Glomerular endothelial cell (primary cell): ENCODE measurements at regions not wholly inside any gene's neighbourhood (a gene's known extent, or its start where the extent isn't known, plus 50 kb on each side); places are given as distances from the start of the nearest gene placed in this dataset.

Experiments used
- DNase-seq: peaks from one replicate; pipeline ENCODE4 v3.0.0-alpha.2; 2011; ENCODE audit warnings: low read depth, low spot score; ENCODE audit errors: extremely low read depth

DNA sequence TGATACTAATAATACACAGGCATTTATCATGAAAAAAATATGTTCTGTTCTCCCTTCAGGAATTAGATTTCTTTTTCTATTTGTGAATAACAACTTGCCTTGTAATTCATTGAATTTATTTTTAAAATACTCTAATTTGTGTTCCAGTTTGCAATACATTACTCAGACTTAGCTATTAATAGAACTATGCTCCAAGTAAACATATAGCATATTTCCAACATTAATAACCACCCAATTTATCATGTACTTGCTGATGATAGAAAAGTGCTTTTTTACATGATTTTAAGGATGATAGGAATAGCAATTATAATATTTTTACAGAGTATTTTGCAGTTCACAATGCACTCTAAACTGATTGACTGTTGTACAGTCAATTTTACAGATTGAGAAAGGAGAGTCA, 338.8 kb upstream of the SEMA3D start:
- DNase-seq: no peak

DNA sequence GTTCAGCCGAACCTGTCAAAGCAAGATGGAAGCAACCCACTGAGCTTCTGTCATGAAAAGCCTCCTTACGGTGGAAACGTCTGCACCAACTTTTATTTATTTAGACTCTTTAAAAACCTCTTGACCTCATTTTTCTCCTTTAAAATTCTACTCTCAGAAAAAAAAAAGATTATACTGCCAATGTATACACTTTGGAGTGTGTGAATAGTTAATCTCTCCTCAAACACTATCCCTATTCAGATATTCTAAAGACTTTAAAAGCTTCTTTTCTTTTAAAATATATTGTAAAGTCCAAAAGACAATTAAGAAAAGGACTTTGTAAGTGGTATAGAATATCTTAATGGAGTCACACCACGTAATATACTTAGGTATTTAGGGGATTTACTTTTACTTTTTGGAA, 335.2 kb upstream of the SEMA3D start:
- no peak for DNase-seq

DNA sequence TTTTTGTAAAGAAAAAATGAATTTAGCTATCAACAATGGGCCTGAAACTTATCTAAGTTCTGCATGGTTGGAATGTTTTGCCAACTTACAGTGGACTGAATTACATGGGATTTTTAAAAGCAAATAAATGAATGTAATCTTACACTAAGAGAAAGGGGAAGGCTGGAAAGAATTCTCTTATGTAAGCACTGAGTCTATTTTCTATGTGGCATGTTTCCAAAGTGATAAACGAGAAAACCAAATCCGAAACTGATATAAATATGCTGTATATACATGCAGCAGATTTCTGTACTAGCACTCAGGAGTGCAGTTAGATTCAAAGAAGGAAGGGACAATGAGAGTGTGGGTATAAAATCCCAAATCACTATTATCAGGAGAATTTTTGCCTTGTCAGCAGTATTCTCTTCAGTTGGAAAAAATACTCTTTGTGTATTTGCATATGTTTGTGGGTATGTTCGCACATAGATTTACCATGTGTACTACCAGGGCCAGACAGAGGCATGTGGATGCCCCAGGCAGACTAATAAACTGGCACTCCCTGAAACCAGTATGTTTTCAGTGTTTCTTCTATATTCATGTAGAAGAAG, 334.3 kb upstream of the SEMA3D start:
- no peak for DNase-seq

DNA sequence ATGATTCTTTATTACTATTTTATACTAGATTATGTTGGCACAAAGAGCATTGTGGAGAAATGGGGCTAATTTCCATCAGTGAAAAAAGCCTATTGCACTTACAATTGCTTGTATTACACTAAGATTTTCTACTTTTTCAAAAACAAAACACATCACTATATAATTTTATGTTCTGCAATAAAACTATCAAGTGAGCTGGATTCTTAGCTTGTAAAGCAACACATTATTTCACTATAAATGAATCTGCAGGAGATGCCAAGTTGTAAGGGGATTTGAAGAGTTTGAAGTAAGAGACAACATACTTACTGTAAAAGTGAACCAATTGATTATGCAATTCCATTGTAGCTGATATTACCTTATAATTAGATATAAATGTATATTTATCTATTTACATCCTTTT, 333.3 kb upstream of the SEMA3D start:
- DNase-seq: no peak

DNA sequence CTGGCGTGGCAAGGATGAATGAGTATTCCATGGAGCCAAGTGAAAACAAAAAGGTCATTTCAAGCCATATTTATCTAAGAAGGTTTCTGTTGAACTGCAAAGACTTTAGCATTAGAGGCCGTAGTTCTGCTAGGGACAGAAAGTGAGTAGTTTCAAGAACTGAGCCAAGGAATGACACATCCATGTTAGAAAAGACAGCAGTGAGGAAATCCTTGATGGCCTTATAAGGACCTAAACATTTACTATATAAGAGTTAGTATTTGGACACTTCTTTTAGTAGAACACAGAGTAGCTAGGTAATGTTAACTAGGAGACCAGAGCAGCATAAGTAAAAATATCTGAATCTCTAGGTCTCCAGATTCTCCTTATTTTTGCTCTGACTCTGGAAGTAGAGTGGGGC, 329.8 kb upstream of the SEMA3D start:
- no peak for DNase-seq

DNA sequence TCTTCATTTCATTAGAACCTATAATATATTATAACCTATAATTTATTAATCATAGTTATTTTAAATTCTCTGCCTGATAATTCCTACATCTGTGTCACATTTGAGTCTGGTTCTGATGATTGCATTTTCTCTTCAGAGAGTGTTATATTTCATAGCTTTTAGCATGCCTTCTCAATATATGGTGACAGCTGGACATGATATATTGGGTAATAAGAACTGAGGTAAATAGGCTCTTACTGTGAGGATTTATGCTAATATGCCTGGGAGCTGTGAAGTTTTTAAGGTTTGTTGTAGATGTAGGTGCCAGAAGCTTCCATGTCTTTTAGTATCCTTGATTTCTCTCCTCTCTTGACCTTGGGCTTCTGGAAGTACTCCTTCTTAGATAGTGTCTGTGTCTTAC, 325.9 kb upstream of the SEMA3D start:
- DNase-seq: no peak

DNA sequence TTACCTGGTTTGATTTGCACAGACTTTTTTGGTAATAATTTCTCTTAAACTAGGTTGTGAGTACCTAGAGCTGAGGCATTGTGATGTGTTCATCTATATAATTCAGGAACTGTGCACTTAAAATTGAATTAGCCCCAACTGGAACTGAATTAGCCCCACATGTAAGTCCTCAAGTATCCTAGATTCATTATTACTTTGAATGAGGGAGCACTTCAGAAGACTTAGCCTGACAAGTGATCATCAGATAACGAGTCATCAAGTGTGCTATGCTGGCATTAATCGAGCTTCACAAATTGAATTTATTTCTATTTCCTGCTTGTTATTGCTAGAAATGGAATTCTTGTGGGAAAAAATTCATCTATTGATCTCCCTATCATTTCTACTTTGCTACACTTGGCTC, 323.4 kb upstream of the SEMA3D start:
- DNase-seq: no peak

DNA sequence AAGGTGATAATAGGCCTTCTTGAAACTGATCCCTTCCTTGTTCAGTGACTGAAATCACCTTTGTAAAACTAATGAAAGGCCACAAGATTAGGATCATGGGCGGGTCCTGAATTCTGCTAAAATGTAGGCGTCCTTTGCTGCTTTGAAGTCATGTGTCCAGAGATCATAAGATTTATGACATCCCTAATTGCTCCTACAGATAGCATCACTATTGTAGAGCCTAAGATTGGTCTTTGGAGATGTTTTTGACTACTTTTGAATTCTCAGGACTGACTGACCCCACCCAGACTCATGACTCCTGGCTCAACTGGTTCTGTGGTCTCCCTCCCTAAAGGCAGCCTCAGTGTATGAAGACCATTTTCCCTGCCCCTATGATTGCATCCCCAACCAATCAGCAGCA, 322.6 kb upstream of the SEMA3D start:
- DNase-seq: no peak

DNA sequence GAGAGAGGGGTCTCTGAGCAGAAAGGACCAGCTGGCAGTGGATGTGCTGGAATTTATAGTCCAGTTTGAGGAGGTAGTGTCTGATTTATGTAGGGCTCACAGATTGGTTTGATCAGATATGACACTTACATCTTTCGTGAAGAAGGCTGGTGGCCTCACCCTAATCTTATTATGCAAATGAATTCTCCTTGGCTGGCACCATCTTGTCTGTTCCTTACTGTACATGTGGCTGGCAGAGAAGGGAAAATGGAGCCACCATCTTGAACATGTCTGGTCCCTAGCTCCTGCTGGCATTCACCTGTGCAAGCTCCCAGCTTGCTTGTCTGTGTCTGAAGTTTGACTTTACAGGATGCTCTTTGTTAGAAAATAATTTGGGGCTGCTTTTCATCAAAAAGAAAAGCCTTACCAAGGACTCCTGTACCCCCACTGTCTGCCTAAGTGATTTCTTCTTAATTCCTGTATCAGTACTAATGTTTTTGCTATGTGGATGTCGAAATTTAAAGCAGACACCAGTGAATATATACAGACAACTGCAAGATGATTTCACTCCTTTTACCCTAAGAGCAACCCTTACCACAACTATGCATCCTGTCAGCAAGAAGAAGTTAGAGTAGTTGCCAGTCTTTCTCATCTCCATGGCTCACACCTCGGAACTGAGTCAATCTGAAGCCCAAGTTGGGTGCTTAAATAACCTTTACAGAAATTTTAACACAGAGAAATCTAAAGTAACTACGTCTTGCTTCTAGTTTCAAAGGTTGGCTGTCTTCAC, 322.0 kb upstream of the SEMA3D start:
- no peak for DNase-seq

DNA sequence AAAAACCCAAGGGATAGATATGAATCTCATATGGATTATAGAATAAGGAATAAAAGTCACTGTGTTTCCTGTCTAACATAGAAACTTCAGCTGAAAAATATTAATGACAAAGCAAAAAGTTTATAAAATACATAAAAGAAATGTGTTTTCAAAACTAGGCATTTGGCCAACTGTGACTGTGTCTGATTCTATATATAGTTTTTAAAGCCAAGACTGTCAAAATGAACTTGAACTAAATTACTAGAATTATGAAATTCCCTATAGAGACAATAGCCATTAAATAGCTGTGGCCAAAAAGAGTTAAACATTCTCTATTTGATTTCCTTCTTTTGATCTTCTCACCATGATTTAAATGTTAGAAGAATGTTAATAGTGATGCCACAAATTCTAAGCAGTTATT, 311.2 kb upstream of the SEMA3D start:
- no peak for DNase-seq

DNA sequence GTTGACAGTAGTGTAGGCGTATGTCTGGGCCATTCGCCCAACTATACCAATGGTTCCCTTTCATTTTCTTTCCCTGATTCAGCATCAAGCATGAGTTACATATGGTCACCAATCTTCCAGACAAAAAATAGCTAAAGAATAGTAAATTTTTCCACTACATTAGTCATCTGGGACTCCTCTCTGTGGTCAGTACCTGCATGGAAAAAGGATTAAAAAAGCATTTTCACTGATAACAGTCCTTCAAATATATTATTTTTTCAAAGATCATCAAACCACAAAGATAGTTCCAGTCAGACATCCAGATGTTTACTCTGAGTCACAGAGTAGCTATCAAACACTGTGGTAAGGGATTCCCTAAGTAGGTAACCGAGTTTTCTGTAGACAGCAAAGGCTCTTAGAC, 302.6 kb upstream of the SEMA3D start:
- DNase-seq: no peak

DNA sequence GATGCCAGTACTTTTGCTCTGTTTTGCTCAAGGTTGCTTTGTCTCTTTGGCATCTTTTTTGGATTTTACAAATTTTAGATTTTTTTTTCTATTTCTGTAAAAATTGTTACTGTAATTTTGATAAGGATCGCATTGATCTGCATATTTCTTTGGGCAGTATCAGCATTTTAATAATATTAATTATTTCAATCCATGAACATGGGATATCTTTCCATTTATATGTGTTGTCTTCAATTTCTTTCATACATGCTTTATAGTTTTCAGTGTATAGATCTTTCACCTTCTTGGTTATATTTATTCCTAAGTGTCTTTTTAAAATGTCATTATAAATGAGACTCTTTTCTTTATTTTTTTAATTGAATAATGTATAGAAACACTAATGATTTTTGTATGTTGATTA, 301.6 kb upstream of the SEMA3D start:
- DNase-seq: no peak

DNA sequence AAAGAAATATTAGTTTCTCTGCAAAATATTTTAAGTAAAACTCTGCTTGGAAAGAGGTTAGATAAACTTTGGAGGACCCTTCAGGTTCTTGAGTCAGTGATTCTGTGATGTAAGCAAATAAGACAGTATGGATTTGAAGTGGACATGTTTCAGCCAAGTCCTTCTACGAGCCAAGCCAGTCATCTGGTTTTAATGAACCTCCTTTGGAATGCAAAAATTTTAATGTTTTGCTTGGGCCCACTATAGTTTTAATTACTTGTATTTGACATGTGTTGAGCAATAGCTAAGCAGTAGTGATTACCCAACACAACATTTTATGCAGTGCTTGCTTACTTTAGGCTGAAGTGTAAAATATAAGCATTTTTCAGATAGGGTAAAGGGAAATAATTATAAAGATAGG, 296.3 kb upstream of the SEMA3D start:
- no peak for DNase-seq

DNA sequence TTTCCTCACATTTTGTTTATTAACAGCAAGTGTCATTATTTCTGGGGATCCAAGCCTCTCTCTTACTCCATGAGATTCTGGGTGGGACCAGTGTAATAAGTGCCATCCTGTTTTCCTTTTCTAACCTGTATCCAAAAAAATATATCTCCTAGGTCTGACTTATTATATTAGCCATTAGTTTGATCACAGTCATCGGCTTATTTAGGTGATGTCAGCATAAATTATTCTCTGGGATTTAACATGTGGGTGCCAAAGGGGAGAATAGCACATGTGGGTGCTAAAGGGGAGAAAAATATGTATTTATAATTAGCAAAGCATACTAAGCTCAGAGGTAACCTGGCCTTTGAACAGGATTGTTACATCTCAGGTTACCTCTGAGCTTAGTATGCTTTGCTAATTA, 293.8 kb upstream of the SEMA3D start:
- DNase-seq: no peak

DNA sequence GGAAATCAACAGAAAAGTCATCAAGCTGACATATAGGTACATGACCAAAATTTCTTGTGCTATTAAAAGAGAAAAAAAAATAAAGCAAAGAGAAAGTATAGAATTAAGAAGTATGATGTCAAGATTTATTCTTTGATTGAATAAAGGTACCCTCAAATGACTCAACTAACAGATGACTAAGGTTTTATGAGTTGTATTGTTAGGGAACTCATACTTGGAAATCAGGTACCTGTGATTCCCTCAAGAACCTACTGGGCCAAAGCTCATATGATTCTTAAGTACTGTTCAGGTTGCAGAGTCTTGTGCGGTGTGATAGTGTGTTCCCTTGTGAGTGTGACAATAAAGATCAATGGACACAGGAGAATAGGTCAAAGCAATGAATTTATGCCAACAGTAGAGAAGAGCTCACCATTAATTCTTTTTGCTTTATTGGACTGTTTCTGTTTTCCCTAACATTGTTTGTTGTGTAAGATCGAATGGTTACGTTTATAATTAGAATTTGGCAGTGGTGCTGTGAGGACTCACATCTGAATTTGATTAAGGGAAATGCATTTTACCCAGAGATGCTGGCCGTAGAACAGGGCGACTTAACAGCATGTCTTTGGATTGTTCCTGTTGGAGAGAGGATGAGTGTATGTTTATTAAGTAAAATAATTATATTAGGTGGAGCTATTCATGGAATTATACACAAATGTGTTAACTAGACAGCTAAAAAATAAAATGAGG, 293.2 kb upstream of the SEMA3D start:
- DNase-seq: no peak

DNA sequence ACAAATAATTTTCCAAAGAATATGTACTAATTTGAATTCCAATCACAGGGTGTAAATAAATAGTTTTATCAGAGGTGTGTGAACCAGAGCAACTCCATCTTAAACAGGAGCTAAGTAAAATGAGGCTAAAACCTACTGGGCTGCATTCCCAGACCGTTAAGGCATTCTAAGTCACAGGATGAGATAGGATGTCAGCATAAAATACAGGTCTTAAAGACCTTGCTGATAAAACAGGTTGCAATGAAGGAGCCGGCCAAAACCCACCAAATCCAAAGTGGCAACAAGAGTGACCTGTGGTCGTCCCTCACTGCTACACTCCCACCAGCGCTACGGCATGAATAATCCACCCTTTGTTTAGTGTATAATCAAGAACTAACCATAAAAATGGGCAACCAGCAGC, 291.7 kb upstream of the SEMA3D start:
- DNase-seq: no peak

DNA sequence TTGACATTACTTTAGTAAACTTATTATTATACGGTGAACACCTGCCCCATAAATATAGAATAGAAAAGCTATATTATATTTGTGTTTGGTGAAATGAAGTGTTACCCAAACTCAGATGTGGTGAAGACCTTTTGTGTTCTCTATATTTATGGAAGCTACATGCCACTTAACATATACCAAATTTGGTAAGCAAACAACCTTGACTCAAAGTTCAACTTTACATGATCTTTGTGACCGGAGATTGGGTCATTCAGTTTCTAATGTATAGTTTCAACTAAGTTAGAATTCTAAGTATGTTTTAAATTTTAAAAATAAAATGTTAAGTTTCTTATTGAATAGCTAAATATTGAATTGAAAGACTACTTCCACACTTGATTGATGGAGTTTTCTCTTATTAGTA, 288.6 kb upstream of the SEMA3D start:
- no peak for DNase-seq

DNA sequence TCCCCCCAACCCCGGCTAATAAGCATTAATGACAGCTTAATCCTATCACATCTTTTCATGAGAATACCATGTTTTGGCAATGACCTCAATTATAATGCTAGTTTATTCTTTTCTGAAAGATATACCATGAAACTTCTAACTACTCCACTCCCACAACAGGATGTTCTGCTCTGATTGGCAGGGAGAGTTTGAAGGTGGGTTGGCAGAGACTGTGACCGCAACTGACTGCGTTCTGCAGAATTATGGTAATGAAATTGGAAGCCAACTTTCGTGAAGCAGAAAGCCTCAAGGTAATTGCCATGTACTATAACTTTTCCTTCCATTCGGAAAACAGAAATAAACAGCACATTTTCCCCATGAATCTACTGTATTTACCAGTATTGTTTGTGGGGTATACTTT, 288.2 kb upstream of the SEMA3D start:
- DNase-seq: no peak

DNA sequence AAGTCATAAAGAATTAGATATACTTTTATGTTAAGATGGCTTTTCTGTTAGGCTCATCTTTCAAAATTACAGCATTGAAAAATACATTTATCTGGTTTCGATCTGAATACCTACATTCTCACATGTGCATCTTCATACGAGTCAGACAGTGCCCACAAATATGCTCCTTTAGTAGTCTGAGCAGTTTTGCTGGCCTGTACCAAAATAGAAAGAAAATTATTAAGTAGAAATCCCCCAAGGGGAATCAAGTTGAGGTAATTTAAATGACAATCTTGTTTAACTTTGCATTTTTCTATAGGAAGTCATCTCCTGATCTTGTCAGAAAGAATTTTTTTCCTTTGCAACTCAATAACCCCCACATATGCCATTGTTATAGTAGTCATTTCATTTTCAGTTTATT, 287.4 kb upstream of the SEMA3D start:
- DNase-seq: no peak

DNA sequence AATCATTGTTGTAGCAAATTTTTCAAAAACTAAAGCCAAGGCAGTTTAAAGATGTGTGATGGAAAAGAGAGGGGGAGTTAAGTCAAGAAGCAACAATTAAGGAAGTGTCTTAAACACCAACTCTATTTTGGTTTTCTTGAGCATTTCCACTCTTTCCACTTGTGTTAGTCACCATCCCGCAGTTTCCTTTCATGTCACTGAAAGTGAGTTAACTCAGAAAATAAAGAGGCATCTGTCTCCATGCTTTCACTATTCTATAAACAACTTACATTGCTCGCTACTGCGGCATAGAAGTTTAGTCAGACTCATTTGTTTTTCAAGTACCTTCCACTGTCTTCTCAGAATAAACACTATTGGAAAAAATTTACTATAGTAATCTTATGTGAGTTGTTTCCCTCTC, 284.9 kb upstream of the SEMA3D start:
- no peak for DNase-seq

DNA sequence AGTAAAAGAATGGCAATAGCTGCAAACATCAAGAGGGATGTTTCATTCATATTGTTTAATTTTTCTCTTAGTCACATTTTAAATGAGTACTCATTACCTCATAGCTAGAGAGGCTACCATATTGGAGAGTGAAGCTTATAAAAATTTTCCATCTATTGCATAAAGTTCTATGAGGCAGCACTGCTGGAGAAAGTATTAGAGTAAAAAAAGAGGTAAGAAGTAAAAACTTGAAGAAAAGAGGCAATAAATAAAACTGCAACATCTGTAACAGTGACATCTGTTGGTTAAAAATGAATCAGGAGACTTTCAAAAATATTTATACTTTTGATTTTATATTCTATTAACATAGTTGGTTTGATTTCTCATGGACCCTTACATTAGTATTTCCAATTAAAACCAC, 284.5 kb upstream of the SEMA3D start:
- no peak for DNase-seq

DNA sequence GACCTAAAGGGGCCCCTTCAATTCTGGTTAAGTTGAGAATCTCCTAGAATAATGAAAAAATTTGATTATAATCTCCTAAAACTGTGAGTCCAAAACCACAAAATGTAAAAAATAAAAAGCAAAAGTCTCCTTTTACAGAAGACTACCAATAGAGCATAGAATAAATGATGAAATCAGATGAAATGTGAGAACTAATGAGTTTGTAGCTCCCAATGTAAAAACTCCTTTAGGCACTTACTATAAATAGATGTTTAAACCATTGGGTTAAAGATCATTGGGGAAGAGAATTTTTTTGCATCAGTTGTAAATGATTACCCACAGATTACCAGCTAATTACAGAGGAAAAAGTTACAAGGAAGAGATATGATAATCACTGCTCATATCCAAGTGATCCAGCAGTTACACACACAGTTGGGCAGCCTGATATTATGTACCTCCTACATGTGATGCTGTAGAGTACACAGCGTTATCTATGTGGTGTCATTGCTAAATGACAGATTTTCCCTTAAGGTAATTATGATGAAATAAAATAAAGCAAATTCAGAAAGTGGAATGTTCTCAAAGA, 282.7 kb upstream of the SEMA3D start:
- DNase-seq: no peak
